ENCODE measurements at regions not wholly inside any gene's neighbourhood (a gene's known extent, or its start where the extent isn't known, plus 50 kb on each side); places are given as distances from the start of the nearest gene placed in this dataset.

DNA sequence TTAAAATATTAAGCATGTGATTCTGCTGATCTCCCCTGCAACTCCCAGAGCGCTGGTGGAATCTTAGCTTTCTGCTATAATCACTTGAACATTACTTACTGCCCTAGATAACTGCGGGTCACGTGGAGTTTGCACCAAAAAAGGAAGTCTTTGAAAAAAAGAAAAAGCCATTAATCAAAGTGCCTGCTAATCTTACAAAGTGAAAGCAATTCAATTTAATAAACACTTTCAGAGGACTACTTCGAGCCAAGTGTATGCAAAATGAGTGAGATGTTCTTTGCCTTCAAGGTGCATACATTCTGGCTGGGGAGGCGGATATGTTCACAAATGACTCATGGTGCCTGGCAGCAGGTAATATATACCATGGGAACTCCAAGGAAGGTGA, 109.9 kb upstream of the GAP43 start:
- TF ChIP-seq POLR2A (IDR thresholded peaks at IDR 0.05) = no peak
- TF ChIP-seq, protein P1, sequence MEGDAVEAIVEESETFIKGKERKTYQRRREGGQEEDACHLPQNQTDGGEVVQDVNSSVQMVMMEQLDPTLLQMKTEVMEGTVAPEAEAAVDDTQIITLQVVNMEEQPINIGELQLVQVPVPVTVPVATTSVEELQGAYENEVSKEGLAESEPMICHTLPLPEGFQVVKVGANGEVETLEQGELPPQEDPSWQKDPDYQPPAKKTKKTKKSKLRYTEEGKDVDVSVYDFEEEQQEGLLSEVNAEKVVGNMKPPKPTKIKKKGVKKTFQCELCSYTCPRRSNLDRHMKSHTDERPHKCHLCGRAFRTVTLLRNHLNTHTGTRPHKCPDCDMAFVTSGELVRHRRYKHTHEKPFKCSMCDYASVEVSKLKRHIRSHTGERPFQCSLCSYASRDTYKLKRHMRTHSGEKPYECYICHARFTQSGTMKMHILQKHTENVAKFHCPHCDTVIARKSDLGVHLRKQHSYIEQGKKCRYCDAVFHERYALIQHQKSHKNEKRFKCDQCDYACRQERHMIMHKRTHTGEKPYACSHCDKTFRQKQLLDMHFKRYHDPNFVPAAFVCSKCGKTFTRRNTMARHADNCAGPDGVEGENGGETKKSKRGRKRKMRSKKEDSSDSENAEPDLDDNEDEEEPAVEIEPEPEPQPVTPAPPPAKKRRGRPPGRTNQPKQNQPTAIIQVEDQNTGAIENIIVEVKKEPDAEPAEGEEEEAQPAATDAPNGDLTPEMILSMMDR (IDR thresholded peaks at IDR 0.05) = no peak
